A549 (cell line): ENCODE measurements at regions not wholly inside any gene's neighbourhood (a gene's known extent, or its start where the extent isn't known, plus 50 kb on each side); places are given as distances from the start of the nearest gene placed in this dataset.

Experiments used
- ATAC-seq, 2 experiments: fragments of 200-7000 bp in 1 of 2; fragments of >200 bp in 1 of 2; cut with Nextera tagmentation in 1 of 2; cut with Tn5 transposase in 1 of 2; 3 replicates each; pipeline versions ENCODE4 v1.8.0 to v1.9.1; 2018 to 2020; ENCODE audit warnings: mild to moderate bottlenecking in 1 of 2, moderate library complexity in 1 of 2
- CTCF ChIA-PET: fragments of 300-600 bp; sonication (Branson Sonifier 250); formaldehyde crosslinking; extraction: SDS; loops from one replicate; lab custom pipeline; 2021; ENCODE audit warnings: antibody characterized with exemption, inconsistent platforms; lab: Yijun Ruan, JAX
- POLR2A ChIA-PET: fragments of 350-600 bp; formaldehyde crosslinking; extraction: SDS; loops from one replicate; lab custom pipeline; 2021; ENCODE audit warnings: antibody characterized with exemption, inconsistent platforms; lab: Yijun Ruan, JAX
- DNase-seq, 2 experiments: peaks; one replicate each; pipeline versions ENCODE4 v3.0.0 to v3.0.0-alpha.2; 2011 to 2016; ENCODE audit warnings: low read depth in 1 of 2, low spot score in 1 of 2
- FAIRE-seq: peaks from 2 replicates; lab custom pipeline; 2011; peaks lifted over from hg19 to GRCh38; lab: Jason Lieb, UNC
- H3K27ac ChIP-seq, 2 experiments: fragments of >200 bp; sonication (Bioruptor Twin); formaldehyde crosslinking; 3 replicates each; pipeline ENCODE4 v1.5.1; 2016 to 2017
- H3K4me1 ChIP-seq: fragments of >200 bp; sonication (Bioruptor Twin); formaldehyde crosslinking; 3 replicates; pipeline ENCODE4 v1.6.1; 2016
- H3K4me2 ChIP-seq: fragments of >200 bp; sonication (Bioruptor Twin); formaldehyde crosslinking; 3 replicates; pipeline ENCODE4 v1.6.1; 2016
- H3K4me3 ChIP-seq: fragments of >200 bp; sonication (Bioruptor Twin); formaldehyde crosslinking; 3 replicates; pipeline ENCODE4 v1.5.1; 2016
- H3K9me3 ChIP-seq: fragments of >200 bp; sonication (Bioruptor Twin); formaldehyde crosslinking; 3 replicates; pipeline ENCODE4 v1.6.1; 2016
- ATOH8 ChIP-seq: fragments of 250-450 bp; sonication (Bioruptor Pico); IDR thresholded peaks from 2 replicates; pipeline ENCODE4 v1.5.0; 2020; ENCODE audit warnings: low read depth, mild to moderate bottlenecking, moderate library complexity
- BHLHE40 ChIP-seq: IDR thresholded peaks from 2 replicates; pipeline ENCODE4 v1.6.1; 2012; ENCODE audit warnings: low read depth, low read length, inconsistent platforms
- CHD4 ChIP-seq: fragments of 200-600 bp; sonication (generic); IDR thresholded peaks from 2 replicates; pipeline ENCODE4 v1.6.1; 2016; ENCODE audit warnings: antibody characterized with exemption, mild to moderate bottlenecking, borderline replicate concordance
- EHF ChIP-seq: fragments of 250-450 bp; sonication (Bioruptor Pico); IDR thresholded peaks from 2 replicates; pipeline ENCODE4 v1.5.0; 2020; ENCODE audit warnings: mild to moderate bottlenecking
- EP300 ChIP-seq, 2 experiments: fragments of >200 bp; sonication (Bioruptor Twin); formaldehyde crosslinking; IDR thresholded peaks; 2 replicates in 1 of 2; 3 replicates in 1 of 2; pipeline ENCODE4 v1.6.1; 2016 to 2017
- HDAC2 ChIP-seq: fragments of 200-600 bp; sonication (generic); IDR thresholded peaks from 2 replicates; pipeline ENCODE4 v1.6.1; 2016
- KDM1A ChIP-seq: fragments of 200-600 bp; sonication (generic); IDR thresholded peaks from 2 replicates; pipeline ENCODE4 v1.6.1; 2016; ENCODE audit warnings: low read depth, mild to moderate bottlenecking
- MAZ ChIP-seq: fragments of 150-350 bp; IDR thresholded peaks from 2 replicates; pipeline ENCODE4 v1.6.1; 2014; ENCODE audit warnings: antibody characterized with exemption, low read depth, low read length, borderline replicate concordance
- NFE2L2 ChIP-seq: fragments of 150-350 bp; conservative IDR thresholded peaks from 2 replicates; pipeline ENCODE4 v1.6.1; 2014; ENCODE audit warnings: low read length
- NPAS2 ChIP-seq: fragments of 250-450 bp; sonication (Bioruptor Pico); IDR thresholded peaks from 2 replicates; pipeline ENCODE4 v1.8.0; 2022; ENCODE audit warnings: mild to moderate bottlenecking, moderate library complexity, borderline replicate concordance
- POLR2A ChIP-seq: IDR thresholded peaks from 2 replicates; pipeline ENCODE4 v1.6.1; 2012; ENCODE audit warnings: mild to moderate bottlenecking, low read length
- POLR2AphosphoS2 ChIP-seq: conservative IDR thresholded peaks from 2 replicates; pipeline ENCODE4 v1.6.1; 2012; ENCODE audit warnings: low read length, improper control_type of control experiment, inconsistent platforms
- RFX5 ChIP-seq: fragments of 450-650 bp; IDR thresholded peaks from 2 replicates; pipeline ENCODE4 v1.7.1; 2014; ENCODE audit warnings: antibody characterized with exemption, mild to moderate bottlenecking, moderate library complexity
- RNF2 ChIP-seq: fragments of 200-600 bp; sonication (generic); IDR thresholded peaks from 2 replicates; pipeline ENCODE4 v1.6.1; 2016; ENCODE audit warnings: low read depth, mild to moderate bottlenecking, antibody characterized with exemption, moderate library complexity, borderline replicate concordance
- SMC3 ChIP-seq: fragments of >200 bp; sonication (Bioruptor Twin); formaldehyde crosslinking; IDR thresholded peaks from 3 replicates; pipeline ENCODE4 v1.6.1; 2018; ENCODE audit warnings: inconsistent platforms
- TP53 ChIP-seq: fragments of 250-450 bp; sonication (Bioruptor Pico); IDR thresholded peaks from 2 replicates; pipeline ENCODE4 v1.5.0; 2021; ENCODE audit warnings: mild to moderate bottlenecking, moderate library complexity
- ZC3H11A ChIP-seq: fragments of 450-650 bp; IDR thresholded peaks from 2 replicates; pipeline ENCODE4 v1.6.1; 2014; ENCODE audit warnings: antibody characterized with exemption, mild to moderate bottlenecking
- WGBS: methylation state at CpG from one replicate; pipeline ENCODE4 v1.1.6; 2017; ENCODE audit errors: missing lambda C conversion rate; 5-methylcytosine and 5-hydroxymethylcytosine counted together
- TF ChIP-seq, protein P1 (sequence below): fragments of >200 bp; sonication (Bioruptor Twin); formaldehyde crosslinking; IDR thresholded peaks from 3 replicates; pipeline ENCODE4 v1.6.1; 2016
- TF ChIP-seq, protein P2 (sequence below): fragments of 250-450 bp; sonication (Bioruptor Pico); IDR thresholded peaks from 2 replicates; pipeline ENCODE4 v1.5.0; 2021; ENCODE audit warnings: mild to moderate bottlenecking, moderate library complexity, borderline replicate concordance
- TF ChIP-seq, protein P3 (sequence below): fragments of >200 bp; sonication (Bioruptor Twin); formaldehyde crosslinking; IDR thresholded peaks from 3 replicates; pipeline ENCODE4 v1.5.1; 2016

- WGBS, result 70% methylated on average over 2 of the region's 5 CpGs
- Histone ChIP-seq H3K27ac (no peak overlapping the region), H3K4me2 (no peak overlapping the region), H3K9me3 (no peaks in the 10 kb centered on the region)
- no peak for DNase-seq
- CTCF ChIA-PET, result no interaction called here
- TF ChIP-seq TP53 (CRISPR knock-in tag) (no peak), BHLHE40 (no peak)
- TF ChIP-seq, all 56 proteins: peak for 0
- Histone ChIP-seq H3K4me1 (no peaks in the 10 kb centered on the region), H3K4me3 (no peak overlapping the region)
- POLR2A ChIA-PET, result no interaction called here
- no peak for FAIRE-seq
- no peak for ATAC-seq
Observed at GRCh38 chr1:4053774-4054173, 153.7 kb upstream of the C1orf174 start.

DNA sequence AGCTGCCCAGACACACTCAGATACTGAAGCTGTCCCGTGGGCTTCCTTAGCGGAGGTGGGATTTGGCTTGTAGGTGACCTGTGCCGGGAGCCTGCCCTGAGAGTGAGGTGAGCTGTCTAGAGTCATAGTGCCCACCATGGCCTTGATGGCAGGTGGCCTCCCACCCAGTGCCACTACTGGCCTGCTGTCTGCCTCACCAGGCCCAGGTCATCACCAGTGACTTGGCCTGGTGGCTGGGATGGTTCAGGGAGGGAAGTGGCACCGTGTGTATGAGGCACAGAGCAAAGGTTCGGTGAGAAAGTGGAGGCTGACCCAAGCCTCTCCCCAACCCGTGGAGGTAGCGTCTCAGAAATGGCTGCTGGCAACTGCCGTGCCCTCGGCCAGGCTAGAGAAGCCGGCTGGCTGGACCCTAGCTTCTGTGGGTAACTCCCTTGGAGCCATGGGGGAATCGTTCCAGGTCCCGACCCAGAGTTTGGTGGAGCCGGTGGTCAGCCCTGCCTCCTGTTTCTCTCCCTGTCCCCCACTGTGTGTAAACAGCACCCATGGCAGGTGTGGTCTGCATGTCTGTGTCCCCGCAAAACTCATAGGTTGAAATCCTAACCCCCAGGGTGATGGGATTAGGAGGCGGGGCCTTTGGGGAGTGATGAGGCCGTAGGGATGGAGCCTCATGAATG, 155.4 kb upstream of the C1orf174 start:
- Histone ChIP-seq H3K4me2 (no peak overlapping the region), H3K27ac (no peak overlapping the region), H3K9me3 (no peaks in the 10 kb centered on the region), H3K4me3 (no peak overlapping the region), H3K4me1 (no peaks in the 10 kb centered on the region)
- 37% methylated on average over 11 of the region's 16 CpGs for WGBS
- ATAC-seq, result no peak
- no peak for DNase-seq
- TF ChIP-seq EHF (CRISPR knock-in tag) (no peak), EP300 (IDR thresholded peaks at IDR 0.05) (no peak), POLR2AphosphoS2 (no peak), HDAC2 (no peak), MAZ (no peak), RFX5 (no peak), RNF2 (no peak), NFE2L2 (no peak), CHD4 (no peak), ZC3H11A (no peak), SMC3 (no peak), NPAS2 (CRISPR knock-in tag) (no peak), KDM1A (no peak), POLR2A (no peak), ATOH8 (CRISPR knock-in tag) (no peak)
- TF ChIP-seq, protein P1, sequence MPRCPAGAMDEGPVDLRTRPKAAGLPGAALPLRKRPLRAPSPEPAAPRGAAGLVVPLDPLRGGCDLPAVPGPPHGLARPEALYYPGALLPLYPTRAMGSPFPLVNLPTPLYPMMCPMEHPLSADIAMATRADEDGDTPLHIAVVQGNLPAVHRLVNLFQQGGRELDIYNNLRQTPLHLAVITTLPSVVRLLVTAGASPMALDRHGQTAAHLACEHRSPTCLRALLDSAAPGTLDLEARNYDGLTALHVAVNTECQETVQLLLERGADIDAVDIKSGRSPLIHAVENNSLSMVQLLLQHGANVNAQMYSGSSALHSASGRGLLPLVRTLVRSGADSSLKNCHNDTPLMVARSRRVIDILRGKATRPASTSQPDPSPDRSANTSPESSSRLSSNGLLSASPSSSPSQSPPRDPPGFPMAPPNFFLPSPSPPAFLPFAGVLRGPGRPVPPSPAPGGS, result no peak
- TF ChIP-seq, protein P2, sequence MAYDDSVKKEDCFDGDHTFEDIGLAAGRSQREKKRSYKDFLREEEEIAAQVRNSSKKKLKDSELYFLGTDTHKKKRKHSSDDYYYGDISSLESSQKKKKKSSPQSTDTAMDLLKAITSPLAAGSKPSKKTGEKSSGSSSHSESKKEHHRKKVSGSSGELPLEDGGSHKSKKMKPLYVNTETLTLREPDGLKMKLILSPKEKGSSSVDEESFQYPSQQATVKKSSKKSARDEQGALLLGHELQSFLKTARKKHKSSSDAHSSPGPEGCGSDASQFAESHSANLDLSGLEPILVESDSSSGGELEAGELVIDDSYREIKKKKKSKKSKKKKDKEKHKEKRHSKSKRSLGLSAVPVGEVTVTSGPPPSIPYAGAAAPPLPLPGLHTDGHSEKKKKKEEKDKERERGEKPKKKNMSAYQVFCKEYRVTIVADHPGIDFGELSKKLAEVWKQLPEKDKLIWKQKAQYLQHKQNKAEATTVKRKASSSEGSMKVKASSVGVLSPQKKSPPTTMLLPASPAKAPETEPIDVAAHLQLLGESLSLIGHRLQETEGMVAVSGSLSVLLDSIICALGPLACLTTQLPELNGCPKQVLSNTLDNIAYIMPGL (CRISPR knock-in tag), result no peak
- TF ChIP-seq, protein P3, sequence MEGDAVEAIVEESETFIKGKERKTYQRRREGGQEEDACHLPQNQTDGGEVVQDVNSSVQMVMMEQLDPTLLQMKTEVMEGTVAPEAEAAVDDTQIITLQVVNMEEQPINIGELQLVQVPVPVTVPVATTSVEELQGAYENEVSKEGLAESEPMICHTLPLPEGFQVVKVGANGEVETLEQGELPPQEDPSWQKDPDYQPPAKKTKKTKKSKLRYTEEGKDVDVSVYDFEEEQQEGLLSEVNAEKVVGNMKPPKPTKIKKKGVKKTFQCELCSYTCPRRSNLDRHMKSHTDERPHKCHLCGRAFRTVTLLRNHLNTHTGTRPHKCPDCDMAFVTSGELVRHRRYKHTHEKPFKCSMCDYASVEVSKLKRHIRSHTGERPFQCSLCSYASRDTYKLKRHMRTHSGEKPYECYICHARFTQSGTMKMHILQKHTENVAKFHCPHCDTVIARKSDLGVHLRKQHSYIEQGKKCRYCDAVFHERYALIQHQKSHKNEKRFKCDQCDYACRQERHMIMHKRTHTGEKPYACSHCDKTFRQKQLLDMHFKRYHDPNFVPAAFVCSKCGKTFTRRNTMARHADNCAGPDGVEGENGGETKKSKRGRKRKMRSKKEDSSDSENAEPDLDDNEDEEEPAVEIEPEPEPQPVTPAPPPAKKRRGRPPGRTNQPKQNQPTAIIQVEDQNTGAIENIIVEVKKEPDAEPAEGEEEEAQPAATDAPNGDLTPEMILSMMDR, result no peak
- CTCF ChIA-PET, result no interaction called here
- POLR2A ChIA-PET, result no interaction called here
- FAIRE-seq, result no peak
